ENCODE measurements at regions not wholly inside any gene's neighbourhood (a gene's known extent, or its start where the extent isn't known, plus 50 kb on each side); places are given as distances from the start of the nearest gene placed in this dataset.

GRCh38 chr7:153440715-153441114 is 611.5 kb upstream of the DPP6 start:
- Mint-ChIP-seq H3K9me3 (ENCODE audit: unreplicated experiment) (peaks cover 6% of the 10 kb centered on the region), H3K27me3 (ENCODE audit: low read depth, unreplicated experiment) (no peaks in the 10 kb centered on the region), H3K27ac (ENCODE audit: unreplicated experiment) (no peak overlapping the region), H3K4me3 (ENCODE audit: unreplicated experiment) (no peak overlapping the region), H3K4me1 (ENCODE audit: low read depth, unreplicated experiment) (no peaks in the 10 kb centered on the region), H3K36me3 (ENCODE audit: low read depth, unreplicated experiment) (no peaks in the 10 kb centered on the region)
- H2AFZ ChIP-seq (ENCODE audit: low read depth, low read length), result no peak overlapping the region
- no peaks in the 10 kb centered on the region for H3K27me3 ChIP-seq (ENCODE audit: insufficient read depth, low read length)
- TF ChIP-seq CTCF (IDR thresholded peaks at IDR 0.05; ENCODE audit: insufficient read depth, low read depth, low read length) (no peak), EZH2 (IDR thresholded peaks at IDR 0.05; ENCODE audit: insufficient read depth, low read length) (no peak)
- no peaks in the 10 kb centered on the region for H3K36me3 ChIP-seq (ENCODE audit: insufficient read depth, low read length)
- no peak for DNase-seq (ENCODE audit: low read depth)
- H3K79me2 ChIP-seq (ENCODE audit: insufficient read depth, low read length), result no peaks in the 10 kb centered on the region
- H3K9me3 ChIP-seq (ENCODE audit: insufficient read depth, low read depth, low read length), result peaks cover 22% of the 10 kb centered on the region
- H4K20me1 ChIP-seq (ENCODE audit: insufficient read depth, low read length), result no peaks in the 10 kb centered on the region
- no peak overlapping the region for H3K9ac ChIP-seq (ENCODE audit: low read length)
- no peak for FAIRE-seq
- no peak overlapping the region for H3K4me2 ChIP-seq (ENCODE audit: low read length)
- no peak overlapping the region for H3K4me3 ChIP-seq (ENCODE audit: insufficient read depth, low read depth, low read length)
- no peak overlapping the region for H3K27ac ChIP-seq (ENCODE audit: low read depth, low read length)
- no peaks in the 10 kb centered on the region for H3K4me1 ChIP-seq (ENCODE audit: insufficient read depth, low read length)

DNA sequence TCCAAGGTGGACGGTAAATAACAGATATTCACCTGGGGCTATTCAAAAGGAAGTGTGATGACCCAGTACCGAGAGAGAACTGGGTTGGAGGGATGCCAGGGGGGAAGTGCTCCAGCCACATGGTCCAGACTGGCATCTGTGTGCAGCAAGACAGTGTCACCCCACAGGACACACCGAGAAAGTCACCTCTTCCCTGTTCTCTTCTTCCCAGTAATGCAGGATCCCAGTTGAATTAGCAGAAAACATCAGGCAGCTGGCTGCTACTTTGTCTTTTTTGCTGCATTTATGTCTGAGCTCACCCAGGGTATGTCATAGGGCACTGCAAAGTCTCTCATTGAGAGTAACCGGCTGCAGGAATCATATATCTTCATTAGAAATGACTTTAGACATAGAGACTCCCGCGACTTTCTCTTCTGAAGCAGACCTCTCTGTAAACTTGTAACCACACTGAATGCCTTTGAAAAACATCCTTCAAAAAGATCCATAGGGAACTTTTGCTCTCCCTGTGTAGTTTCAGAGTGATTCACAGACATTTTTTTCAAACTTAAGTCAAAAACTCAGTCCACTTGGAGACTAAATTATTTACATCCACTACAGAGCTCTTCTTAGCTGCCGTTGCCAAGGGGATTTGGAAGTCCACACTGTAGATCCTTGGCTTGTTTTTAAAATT is 609.0 kb upstream of the DPP6 start:
- Histone ChIP-seq H3K27me3 (ENCODE audit: insufficient read depth, low read length) (no peaks in the 10 kb centered on the region), H3K36me3 (ENCODE audit: insufficient read depth, low read length) (no peaks in the 10 kb centered on the region), H3K4me3 (ENCODE audit: insufficient read depth, low read depth, low read length) (no peak overlapping the region), H4K20me1 (ENCODE audit: insufficient read depth, low read length) (no peaks in the 10 kb centered on the region), H3K27ac (ENCODE audit: low read depth, low read length) (no peak overlapping the region), H3K9ac (ENCODE audit: low read length) (no peak overlapping the region), H3K4me2 (ENCODE audit: low read length) (no peak overlapping the region), H3K9me3 (ENCODE audit: insufficient read depth, low read depth, low read length) (peaks cover 26% of the 10 kb centered on the region), H3K79me2 (ENCODE audit: insufficient read depth, low read length) (no peaks in the 10 kb centered on the region), H2AFZ (ENCODE audit: low read depth, low read length) (no peak overlapping the region), H3K4me1 (ENCODE audit: insufficient read depth, low read length) (no peaks in the 10 kb centered on the region)
- no peak for TF ChIP-seq CTCF (IDR thresholded peaks at IDR 0.05; ENCODE audit: insufficient read depth, low read depth, low read length)
- TF ChIP-seq EZH2 (IDR thresholded peaks at IDR 0.05; ENCODE audit: insufficient read depth, low read length), result no peak
- Mint-ChIP-seq H3K27ac (ENCODE audit: unreplicated experiment) (no peak overlapping the region), H3K36me3 (ENCODE audit: low read depth, unreplicated experiment) (no peaks in the 10 kb centered on the region), H3K4me1 (ENCODE audit: low read depth, unreplicated experiment) (no peaks in the 10 kb centered on the region), H3K27me3 (ENCODE audit: low read depth, unreplicated experiment) (no peaks in the 10 kb centered on the region), H3K9me3 (ENCODE audit: unreplicated experiment) (no peaks in the 10 kb centered on the region), H3K4me3 (ENCODE audit: unreplicated experiment) (no peak overlapping the region)
- no peak for FAIRE-seq
- DNase-seq (ENCODE audit: low read depth), result no peak

GRCh38 chr7:153444641-153445040 is 607.6 kb upstream of the DPP6 start:
- FAIRE-seq, result no peak
- DNase-seq (ENCODE audit: low read depth), result no peak
- TF ChIP-seq EZH2 (IDR thresholded peaks at IDR 0.05; ENCODE audit: insufficient read depth, low read length) (no peak), CTCF (IDR thresholded peaks at IDR 0.05; ENCODE audit: insufficient read depth, low read depth, low read length) (no peak)
- Histone ChIP-seq H3K79me2 (ENCODE audit: insufficient read depth, low read length) (no peaks in the 10 kb centered on the region), H3K27me3 (ENCODE audit: insufficient read depth, low read length) (no peaks in the 10 kb centered on the region), H3K36me3 (ENCODE audit: insufficient read depth, low read length) (no peaks in the 10 kb centered on the region), H3K4me2 (ENCODE audit: low read length) (no peak overlapping the region), H3K9ac (ENCODE audit: low read length) (no peak overlapping the region), H3K4me1 (ENCODE audit: insufficient read depth, low read length) (no peaks in the 10 kb centered on the region), H3K4me3 (ENCODE audit: insufficient read depth, low read depth, low read length) (no peak overlapping the region), H3K27ac (ENCODE audit: low read depth, low read length) (no peak overlapping the region), H3K9me3 (ENCODE audit: insufficient read depth, low read depth, low read length) (peaks cover 26% of the 10 kb centered on the region), H4K20me1 (ENCODE audit: insufficient read depth, low read length) (no peaks in the 10 kb centered on the region), H2AFZ (ENCODE audit: low read depth, low read length) (no peak overlapping the region)
- no peaks in the 10 kb centered on the region for H3K4me1 Mint-ChIP-seq (ENCODE audit: low read depth, unreplicated experiment)
- no peaks in the 10 kb centered on the region for H3K27me3 Mint-ChIP-seq (ENCODE audit: low read depth, unreplicated experiment)
- H3K36me3 Mint-ChIP-seq (ENCODE audit: low read depth, unreplicated experiment), result no peaks in the 10 kb centered on the region
- no peak overlapping the region for H3K27ac Mint-ChIP-seq (ENCODE audit: unreplicated experiment)
- no peak overlapping the region for H3K4me3 Mint-ChIP-seq (ENCODE audit: unreplicated experiment)
- no peaks in the 10 kb centered on the region for H3K9me3 Mint-ChIP-seq (ENCODE audit: unreplicated experiment)
